Breast epithelium (tissue), 4 donors: ENCODE measurements at regions not wholly inside any gene's neighbourhood (a gene's known extent, or its start where the extent isn't known, plus 50 kb on each side); places are given as distances from the start of the nearest gene placed in this dataset.
A peak's percentile ranks its signal among the peaks of the same experiment; 100 is the strongest.

Experiments
- DNase-seq, 2 donors: peaks; one replicate each; pipeline ENCODE4 v3.0.0-alpha.2; 2019; ENCODE audit warnings: low spot score in 2 of 2
- H3K27ac ChIP-seq, 2 donors: fragments of 200-600 bp; sonication (generic) in 1 of 2; one replicate each; pipeline ENCODE4 v1.5.1; 2016 to 2019; ENCODE audit warnings: mild to moderate bottlenecking in 1 of 2
- H3K27me3 ChIP-seq, 2 donors: fragments of 200-600 bp; sonication (generic) in 1 of 2; one replicate each; pipeline versions ENCODE4 v1.5.1 to v1.6.0; 2017 to 2019; ENCODE audit warnings: control low read depth in 1 of 2, mild to moderate bottlenecking in 1 of 2
- H3K36me3 ChIP-seq: fragments of 200-600 bp; one replicate; pipeline ENCODE4 v1.5.1; 2019
- H3K4me1 ChIP-seq, 2 donors: fragments of 200-600 bp; sonication (generic); one replicate each; pipeline ENCODE4 v1.5.1; 2016 to 2019; ENCODE audit warnings: control low read depth in 1 of 2
- H3K4me3 ChIP-seq, 3 donors: fragments of 200-600 bp; sonication (generic); 1 replicate in 2 of 3; 2 replicates in 1 of 3; pipeline ENCODE4 v1.5.1; 2016 to 2019; ENCODE audit warnings: mild to moderate bottlenecking in 3 of 3, moderate library complexity in 2 of 3
- H3K9me3 ChIP-seq, 2 donors: fragments of 200-600 bp; sonication (generic) in 1 of 2; one replicate each; pipeline ENCODE4 v1.5.1; 2016 to 2019; ENCODE audit warnings: control low read depth in 1 of 2
- CTCF ChIP-seq, 3 donors: fragments of 450-650 bp; IDR thresholded peaks; one replicate each; pipeline ENCODE4 v1.5.1; 2016 to 2017; ENCODE audit warnings: antibody characterized with exemption in 3 of 3, mild to moderate bottlenecking in 3 of 3, moderate library complexity in 3 of 3
- POLR2A ChIP-seq: fragments of 450-650 bp; IDR thresholded peaks from one replicate; pipeline ENCODE4 v1.6.1; 2016; ENCODE audit warnings: antibody characterized with exemption, mild to moderate bottlenecking, moderate library complexity
- POLR2AphosphoS5 ChIP-seq, 3 donors: sonication (generic); formaldehyde crosslinking; IDR thresholded peaks; one replicate each; pipeline ENCODE4 v1.6.1; 2017; ENCODE audit warnings: antibody characterized with exemption in 3 of 3
- intact Hi-C: fragments of 100-400 bp; cut with DNase I; formaldehyde crosslinking; loops from one replicate; pipeline ENCODE4 v1.15.1; 2023; ENCODE audit warnings: low total_unique reads

GRCh38 chr4:184558996-184559395 is 84.6 kb upstream of the IRF2 start:
- DNase-seq, result no peak
- intact Hi-C loops, result no loop called here
- no peaks in the 10 kb centered on the region for H3K9me3 ChIP-seq
- H3K4me1 ChIP-seq, result no peaks in the 10 kb centered on the region
- H3K27ac ChIP-seq, result no peak overlapping the region
- H3K27me3 ChIP-seq, result no peaks in the 10 kb centered on the region
- TF ChIP-seq CTCF (IDR thresholded peaks at IDR 0.05), result no peak
- TF ChIP-seq POLR2A, result no peak
- TF ChIP-seq POLR2AphosphoS5 (IDR thresholded peaks at IDR 0.05), result no peak
- no peak overlapping the region for H3K4me3 ChIP-seq
- no peaks in the 10 kb centered on the region for H3K36me3 ChIP-seq

- H3K4me3 ChIP-seq, result no peak overlapping the region
- H3K27me3 ChIP-seq, result no peaks in the 10 kb centered on the region
- no peak for TF ChIP-seq CTCF (IDR thresholded peaks at IDR 0.05)
- no peak for TF ChIP-seq POLR2A
- no peak for TF ChIP-seq POLR2AphosphoS5 (IDR thresholded peaks at IDR 0.05)
- H3K9me3 ChIP-seq, result no peaks in the 10 kb centered on the region
- no peak overlapping the region for H3K27ac ChIP-seq
- intact Hi-C loops, result no loop called here
- no peak for DNase-seq
- no peaks in the 10 kb centered on the region for H3K36me3 ChIP-seq
- no peaks in the 10 kb centered on the region for H3K4me1 ChIP-seq
Observed at GRCh38 chr4:184553891-184554290, 79.5 kb upstream of the IRF2 start.

- Histone ChIP-seq H3K27ac (no peak overlapping the region), H3K4me1 (no peaks in the 10 kb centered on the region), H3K36me3 (no peaks in the 10 kb centered on the region), H3K27me3 (no peaks in the 10 kb centered on the region), H3K4me3 (no peak overlapping the region), H3K9me3 (no peaks in the 10 kb centered on the region)
- no peak for TF ChIP-seq POLR2A
- DNase-seq, result no peak
- intact Hi-C loops, result no loop called here
Observed at GRCh38 chr4:184550476-184550875, 76.1 kb upstream of the IRF2 start.

GRCh38 chr4:184548648-184549341 is 74.4 kb upstream of the IRF2 start:
- Histone ChIP-seq H3K27me3 (no peaks in the 10 kb centered on the region), H3K36me3 (no peaks in the 10 kb centered on the region), H3K4me1 (no peaks in the 10 kb centered on the region), H3K4me3 (peak overlapping the region; percentile 18 to 56 (median 20)), H3K9me3 (no peaks in the 10 kb centered on the region), H3K27ac (no peak overlapping the region)
- TF ChIP-seq POLR2A (no peak), CTCF (IDR thresholded peaks at IDR 0.05) (no peak), POLR2AphosphoS5 (IDR thresholded peaks at IDR 0.05) (no peak)
- DNase-seq, result no peak
- intact Hi-C loops, result loop anchor here (10.0 kb wide), 2 partner anchors 254 to 1784 kb away; no protein-coding TSS in a partner anchor

GRCh38 chr4:184548316-184548647 is 73.9 kb upstream of the IRF2 start:
- H3K27ac ChIP-seq, result no peak overlapping the region
- H3K36me3 ChIP-seq, result no peaks in the 10 kb centered on the region
- H3K27me3 ChIP-seq, result no peaks in the 10 kb centered on the region
- H3K4me3 ChIP-seq, result peak overlapping the region in 2 of 3 donors; percentile 20 to 56
- no peaks in the 10 kb centered on the region for H3K4me1 ChIP-seq
- DNase-seq, result no peak
- no peaks in the 10 kb centered on the region for H3K9me3 ChIP-seq
- intact Hi-C loops, result loop anchor here (10.0 kb wide), 2 partner anchors 253 to 1783 kb away; no protein-coding TSS in a partner anchor
- TF ChIP-seq CTCF (IDR thresholded peaks at IDR 0.05), result no peak
- no peak for TF ChIP-seq POLR2A
- no peak for TF ChIP-seq POLR2AphosphoS5 (IDR thresholded peaks at IDR 0.05)
